ENCODE measurements at regions not wholly inside any gene's neighbourhood (a gene's known extent, or its start where the extent isn't known, plus 50 kb on each side); places are given as distances from the start of the nearest gene placed in this dataset.

- TF ChIP-seq, protein P1, sequence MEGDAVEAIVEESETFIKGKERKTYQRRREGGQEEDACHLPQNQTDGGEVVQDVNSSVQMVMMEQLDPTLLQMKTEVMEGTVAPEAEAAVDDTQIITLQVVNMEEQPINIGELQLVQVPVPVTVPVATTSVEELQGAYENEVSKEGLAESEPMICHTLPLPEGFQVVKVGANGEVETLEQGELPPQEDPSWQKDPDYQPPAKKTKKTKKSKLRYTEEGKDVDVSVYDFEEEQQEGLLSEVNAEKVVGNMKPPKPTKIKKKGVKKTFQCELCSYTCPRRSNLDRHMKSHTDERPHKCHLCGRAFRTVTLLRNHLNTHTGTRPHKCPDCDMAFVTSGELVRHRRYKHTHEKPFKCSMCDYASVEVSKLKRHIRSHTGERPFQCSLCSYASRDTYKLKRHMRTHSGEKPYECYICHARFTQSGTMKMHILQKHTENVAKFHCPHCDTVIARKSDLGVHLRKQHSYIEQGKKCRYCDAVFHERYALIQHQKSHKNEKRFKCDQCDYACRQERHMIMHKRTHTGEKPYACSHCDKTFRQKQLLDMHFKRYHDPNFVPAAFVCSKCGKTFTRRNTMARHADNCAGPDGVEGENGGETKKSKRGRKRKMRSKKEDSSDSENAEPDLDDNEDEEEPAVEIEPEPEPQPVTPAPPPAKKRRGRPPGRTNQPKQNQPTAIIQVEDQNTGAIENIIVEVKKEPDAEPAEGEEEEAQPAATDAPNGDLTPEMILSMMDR (IDR thresholded peaks at IDR 0.05; ENCODE audit: extremely low read depth in 1 of 2, insufficient read depth in 1 of 2, low read depth in 1 of 2, low read length in 2 of 2), result no peak
- TF ChIP-seq POLR2AphosphoS5 (IDR thresholded peaks at IDR 0.05; ENCODE audit: insufficient read depth, low read depth, low read length) (no peak), POLR2A (IDR thresholded peaks at IDR 0.05; ENCODE audit: low read depth, low read length) (no peak), EZH2 (IDR thresholded peaks at IDR 0.05; ENCODE audit: borderline replicate concordance, low read depth, low read length, severe bottlenecking) (no peak)
These were observed 1543.5 kb downstream of the GRIK2 start for GRCh38 chr6:102936959-102937358.

Data from endothelial cell of umbilical vein (primary cell).